SK-N-SH (cell line): ENCODE measurements at regions not wholly inside any gene's neighbourhood (a gene's known extent, or its start where the extent isn't known, plus 50 kb on each side); places are given as distances from the start of the nearest gene placed in this dataset.

Experiments
- CTCF ChIA-PET: fragments of 300-600, 350-600 bp; formaldehyde crosslinking; extraction: SDS; loops from one replicate; lab custom pipeline; 2021; lab: Yijun Ruan, JAX
- POLR2A ChIA-PET: fragments of 350-600 bp; sonication (Branson Sonifier 250); formaldehyde crosslinking; extraction: SDS; loops from one replicate; lab custom pipeline; 2020; ENCODE audit warnings: antibody characterized with exemption, inconsistent platforms; lab: Yijun Ruan, JAX
- DNase-seq: peaks from one replicate; pipeline ENCODE4 v3.0.0; 2012
- H2AFZ ChIP-seq: fragments of 200-600 bp; sonication (generic); 2 replicates; pipeline ENCODE4 v1.8.1; 2016; ENCODE audit warnings: antibody characterized with exemption, mild to moderate bottlenecking, low read depth
- H3F3A ChIP-seq: fragments of 200-600 bp; sonication (generic); replicated peaks from 2 replicates; pipeline ENCODE3; 2016; ENCODE audit warnings: antibody characterized with exemption, mild to moderate bottlenecking; ENCODE audit not compliant: insufficient read depth
- H3K27ac ChIP-seq, 2 experiments: fragments of 200-500 bp in 1 of 2; fragments of 200-600 bp in 1 of 2; sonication (Bioruptor generic) in 1 of 2; sonication (generic), shearing (Covaris generic) in 1 of 2; 2 replicates each; pipeline versions ENCODE4 v1.5.1 to v1.6.1; 2014 to 2016; ENCODE audit warnings: low read depth in 2 of 2, inconsistent platforms in 1 of 2, low read length in 1 of 2, mild to moderate bottlenecking in 1 of 2, mixed read lengths in 1 of 2
- H3K27me3 ChIP-seq: fragments of 200-600 bp; sonication (generic), shearing (Covaris generic); 2 replicates; pipeline ENCODE4 v1.6.1; 2016; ENCODE audit warnings: mixed run types; ENCODE audit not compliant: insufficient read depth
- H3K36me3 ChIP-seq, 2 experiments: fragments of 200-500 bp in 1 of 2; fragments of 200-600 bp in 1 of 2; sonication (Bioruptor generic) in 1 of 2; sonication (generic) in 1 of 2; replicated peaks in 1 of 2; 2 replicates each; pipeline versions ENCODE3 to v1.5.1; 2014 to 2016; ENCODE audit warnings: low read length in 1 of 2, mild to moderate bottlenecking in 1 of 2; ENCODE audit not compliant: insufficient read depth in 2 of 2, control insufficient read depth in 1 of 2
- H3K4me1 ChIP-seq, 2 experiments: fragments of 200-500 bp in 1 of 2; fragments of 200-600 bp in 1 of 2; sonication (Bioruptor generic) in 1 of 2; sonication (generic), shearing (Covaris generic) in 1 of 2; 2 replicates each; pipeline versions ENCODE4 v1.5.1 to v1.6.1; 2014 to 2016; ENCODE audit warnings: low read depth in 1 of 2, low read length in 1 of 2, mixed run types in 1 of 2; ENCODE audit not compliant: insufficient read depth in 2 of 2, control insufficient read depth in 1 of 2
- H3K4me2 ChIP-seq: fragments of 200-600 bp; sonication (generic), shearing (Covaris generic); 2 replicates; pipeline ENCODE4 v1.6.1; 2017; ENCODE audit warnings: mixed run types
- H3K4me3 ChIP-seq, 2 experiments: fragments of 200-500 bp in 1 of 2; fragments of 200-600 bp in 1 of 2; sonication (Bioruptor generic) in 1 of 2; sonication (generic), shearing (Covaris generic) in 1 of 2; 2 replicates each; pipeline versions ENCODE4 v1.5.1 to v1.8.1; 2014 to 2016; ENCODE audit warnings: low read depth in 2 of 2, inconsistent platforms in 1 of 2, low read length in 1 of 2, mild to moderate bottlenecking in 1 of 2, mixed read lengths in 1 of 2, moderate library complexity in 1 of 2
- H3K79me2 ChIP-seq: fragments of 200-600 bp; sonication (generic); 2 replicates; pipeline ENCODE4 v1.8.1; 2017; ENCODE audit warnings: mild to moderate bottlenecking; ENCODE audit not compliant: insufficient read depth
- H3K9ac ChIP-seq: fragments of 200-600 bp; sonication (generic); 2 replicates; pipeline ENCODE4 v1.6.1; 2017; ENCODE audit warnings: mixed run types
- H3K9me2 ChIP-seq: fragments of 200-600 bp; sonication (generic); 2 replicates; pipeline ENCODE4 v1.6.1; 2017; ENCODE audit warnings: mixed run types
- H3K9me3 ChIP-seq: fragments of 200-600 bp; sonication (generic); 2 replicates; pipeline ENCODE4 v1.6.1; 2017; ENCODE audit warnings: mixed run types, mild to moderate bottlenecking, moderate library complexity
- H4K20me1 ChIP-seq: fragments of 200-600 bp; sonication (generic); 2 replicates; pipeline ENCODE4 v1.6.1; 2017; ENCODE audit warnings: mild to moderate bottlenecking, mixed run types; ENCODE audit not compliant: insufficient read depth
- CHD2 ChIP-seq: fragments of 150-350 bp; IDR thresholded peaks from 2 replicates; pipeline ENCODE4 v1.6.1; 2018; ENCODE audit warnings: low read length; ENCODE audit not compliant: partially characterized antibody
- CTCF ChIP-seq: fragments of 200-600 bp; sonication (generic); IDR thresholded peaks from 2 replicates; pipeline ENCODE4 v1.6.1; 2017; ENCODE audit warnings: antibody characterized with exemption, mild to moderate bottlenecking, moderate library complexity
- EP300 ChIP-seq, 2 experiments: IDR thresholded peaks; 2 replicates each; pipeline versions ENCODE4 v1.4.0 to v1.6.1; 2012; ENCODE audit warnings: borderline replicate concordance in 1 of 2, low read depth in 1 of 2, low read length in 1 of 2
- FOSL2 ChIP-seq: IDR thresholded peaks from 2 replicates; pipeline ENCODE4 v1.4.0; 2012; ENCODE audit warnings: low read depth, mild to moderate bottlenecking, moderate library complexity, borderline replicate concordance
- FOXM1 ChIP-seq: IDR thresholded peaks from 2 replicates; pipeline ENCODE4 v1.4.0; 2012; ENCODE audit warnings: low read depth, mild to moderate bottlenecking
- GABPA ChIP-seq: IDR thresholded peaks from 2 replicates; pipeline ENCODE4 v1.4.0; 2012; ENCODE audit warnings: low read depth, mild to moderate bottlenecking
- GATA2 ChIP-seq: sonication (generic); formaldehyde crosslinking; IDR thresholded peaks from 2 replicates; pipeline ENCODE4 v1.5.0; 2020; ENCODE audit warnings: mild to moderate bottlenecking, missing genetic modification reagents
- IRF3 ChIP-seq: fragments of 150-350 bp; IDR thresholded peaks from 2 replicates; pipeline ENCODE4 v1.6.1; 2016; ENCODE audit warnings: mild to moderate bottlenecking, low read depth, low read length
- MEF2A ChIP-seq: IDR thresholded peaks from 2 replicates; pipeline ENCODE4 v1.4.0; 2012; ENCODE audit warnings: low read depth, borderline replicate concordance
- NFIC ChIP-seq: IDR thresholded peaks from 2 replicates; pipeline ENCODE4 v1.4.0; 2012; ENCODE audit warnings: borderline replicate concordance
- RCOR1 ChIP-seq: fragments of 150-350 bp; IDR thresholded peaks from 2 replicates; pipeline ENCODE4 v1.6.1; 2017; ENCODE audit warnings: antibody characterized with exemption, low read length
- RXRA ChIP-seq: IDR thresholded peaks from 2 replicates; pipeline ENCODE4 v1.4.0; 2012; ENCODE audit warnings: low read depth, mild to moderate bottlenecking, borderline replicate concordance
- SIN3A ChIP-seq: IDR thresholded peaks from 2 replicates; pipeline ENCODE4 v1.6.1; 2012; ENCODE audit warnings: low read depth, mild to moderate bottlenecking, low read length, moderate library complexity, borderline replicate concordance
- SMC3 ChIP-seq: IDR thresholded peaks from 2 replicates; pipeline ENCODE4 v1.6.1; 2012; ENCODE audit warnings: low read depth, low read length, improper control_type of control experiment
- TCF12 ChIP-seq: IDR thresholded peaks from 2 replicates; pipeline ENCODE4 v1.4.0; 2012
- USF2 ChIP-seq: fragments of 150-350 bp; IDR thresholded peaks from 2 replicates; pipeline ENCODE4 v1.6.1; 2017; ENCODE audit warnings: antibody characterized with exemption, low read length, low read depth, borderline replicate concordance
- WGBS: methylation state at CpG from one replicate; pipeline ENCODE4 v1.1.6; 2017; ENCODE audit warnings: low lambda C conversion rate; 5-methylcytosine and 5-hydroxymethylcytosine counted together

- no peak overlapping the region for H3K9ac ChIP-seq
- whole genome bisulfite sequencing, result 4% methylated on average over 1 of the region's 1 CpG
- TF ChIP-seq FOXM1, result no peak
- no peak for TF ChIP-seq GABPA
- no peak for TF ChIP-seq CTCF
- no peaks in the 10 kb centered on the region for H4K20me1 ChIP-seq
- no peaks in the 10 kb centered on the region; the same call in 1 of the 2 replicates for H3K27me3 ChIP-seq
- POLR2A ChIA-PET, result no interaction called here
- H3K4me2 ChIP-seq, result no peak overlapping the region
- H3K9me3 ChIP-seq, result no peaks in the 10 kb centered on the region
- DNase-seq, result no peak
- H3K9me2 ChIP-seq, result no peaks in the 10 kb centered on the region
- H3K4me1 ChIP-seq, result no peaks in the 10 kb centered on the region
- no peaks in the 10 kb centered on the region for H3F3A ChIP-seq
- H3K4me3 ChIP-seq, result no peak overlapping the region
- no peaks in the 10 kb centered on the region for H3K36me3 ChIP-seq
- H3K79me2 ChIP-seq, result no peaks in the 10 kb centered on the region
- H2AFZ ChIP-seq, result no peak overlapping the region
- H3K27ac ChIP-seq, result no peak overlapping the region
- CTCF ChIA-PET, result no interaction called here
These were observed 293.5 kb upstream of the CNR1 start for GRCh38 chr6:88459643-88460042.

DNA sequence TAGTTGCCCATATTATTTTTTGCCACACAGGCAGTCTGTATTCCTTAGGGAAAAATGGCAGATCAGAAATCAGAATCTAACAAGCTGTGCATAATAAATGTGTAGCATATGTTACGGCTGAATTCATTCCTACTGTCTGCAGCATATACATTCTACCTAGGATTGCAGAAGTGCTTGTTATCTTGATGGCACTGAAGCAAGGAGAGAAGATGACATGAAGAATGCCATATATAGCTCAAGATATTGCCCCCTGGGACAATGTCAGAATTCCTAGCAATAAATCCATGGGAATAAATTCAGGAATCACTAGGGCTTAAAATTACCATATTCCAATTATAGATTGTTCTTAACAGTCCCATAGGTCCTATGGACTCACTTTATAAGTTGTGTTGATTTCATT is 293.0 kb upstream of the CNR1 start:
- CTCF ChIA-PET, result no interaction called here
- no peaks in the 10 kb centered on the region for H3K9me2 ChIP-seq
- no peaks in the 10 kb centered on the region for H3K36me3 ChIP-seq
- H3K9ac ChIP-seq, result no peak overlapping the region
- H3K4me3 ChIP-seq, result no peak overlapping the region
- no peaks in the 10 kb centered on the region for H3F3A ChIP-seq
- no peaks in the 10 kb centered on the region for H4K20me1 ChIP-seq
- no peak overlapping the region for H3K4me2 ChIP-seq
- H2AFZ ChIP-seq, result no peak overlapping the region
- H3K4me1 ChIP-seq, result no peaks in the 10 kb centered on the region
- H3K27ac ChIP-seq, result no peak overlapping the region
- POLR2A ChIA-PET, result no interaction called here
- 50% methylated on average over 1 of the region's 1 CpG for WGBS
- H3K79me2 ChIP-seq, result no peaks in the 10 kb centered on the region
- DNase-seq, result no peak
- H3K27me3 ChIP-seq, result no peaks in the 10 kb centered on the region; the same call in 1 of the 2 replicates
- no peaks in the 10 kb centered on the region for H3K9me3 ChIP-seq
- no peak for TF ChIP-seq FOSL2
- no peak for TF ChIP-seq USF2
- TF ChIP-seq CHD2, result no peak
- no peak for TF ChIP-seq NFIC
- no peak for TF ChIP-seq SMC3
- TF ChIP-seq IRF3, result no peak
- TF ChIP-seq MEF2A, result no peak
- TF ChIP-seq SIN3A, result no peak
- no peak for TF ChIP-seq TCF12
- no peak for TF ChIP-seq GATA2 (CRISPR knock-in tag)
- no peak for TF ChIP-seq RXRA
- TF ChIP-seq CTCF, result no peak
- no peak for TF ChIP-seq EP300 (IDR thresholded peaks at IDR 0.05; ENCODE audit: borderline replicate concordance in 1 of 2, low read depth in 1 of 2, low read length in 1 of 2)
- no peak for TF ChIP-seq RCOR1
- no peak for TF ChIP-seq FOXM1
